Esophagus (tissue), 2 donors: ENCODE measurements at regions not wholly inside any gene's neighbourhood (a gene's known extent, or its start where the extent isn't known, plus 50 kb on each side); places are given as distances from the start of the nearest gene placed in this dataset.

Experiments
- H3K27ac ChIP-seq, 2 donors: one replicate each; pipeline ENCODE4 v1.5.1; 2013; ENCODE audit warnings: low read depth in 2 of 2, mild to moderate bottlenecking in 2 of 2, inconsistent platforms in 1 of 2, low read length in 1 of 2, moderate library complexity in 1 of 2
- H3K27me3 ChIP-seq, 2 donors: one replicate each; pipeline ENCODE4 v1.6.1; 2013; ENCODE audit warnings: low read length in 2 of 2, control low read depth in 1 of 2, mild to moderate bottlenecking in 1 of 2; ENCODE audit not compliant: insufficient read depth in 2 of 2, control insufficient read depth in 1 of 2
- H3K36me3 ChIP-seq, 2 donors: one replicate each; pipeline ENCODE4 v1.6.1; 2013; ENCODE audit warnings: low read length in 1 of 2; ENCODE audit not compliant: control insufficient read depth in 2 of 2, insufficient read depth in 2 of 2
- H3K4me1 ChIP-seq, 2 donors: one replicate each; pipeline ENCODE4 v1.6.1; 2013; ENCODE audit warnings: low read length in 1 of 2; ENCODE audit not compliant: control insufficient read depth in 2 of 2, insufficient read depth in 2 of 2
- H3K4me3 ChIP-seq, 2 donors: one replicate each; pipeline ENCODE4 v1.5.1; 2013; ENCODE audit warnings: low read length in 2 of 2, mild to moderate bottlenecking in 2 of 2, low read depth in 1 of 2, moderate library complexity in 1 of 2
- H3K9me3 ChIP-seq, 2 donors: one replicate each; pipeline ENCODE4 v1.6.1; 2013; ENCODE audit warnings: mild to moderate bottlenecking in 2 of 2, low read depth in 1 of 2, low read length in 1 of 2, moderate library complexity in 1 of 2; ENCODE audit not compliant: control insufficient read depth in 2 of 2, insufficient read depth in 1 of 2
- WGBS, 2 donors: extraction: QIAGEN DNeasy Blood & Tissue Kit; methylation state at CpG; one replicate each; pipeline ENCODE4 v1.1.7; 2013; 5-methylcytosine and 5-hydroxymethylcytosine counted together
- donor health status: healthy with polysubstance abuse.
- donor health status: Bipolar disorder and iron deficiency.

DNA sequence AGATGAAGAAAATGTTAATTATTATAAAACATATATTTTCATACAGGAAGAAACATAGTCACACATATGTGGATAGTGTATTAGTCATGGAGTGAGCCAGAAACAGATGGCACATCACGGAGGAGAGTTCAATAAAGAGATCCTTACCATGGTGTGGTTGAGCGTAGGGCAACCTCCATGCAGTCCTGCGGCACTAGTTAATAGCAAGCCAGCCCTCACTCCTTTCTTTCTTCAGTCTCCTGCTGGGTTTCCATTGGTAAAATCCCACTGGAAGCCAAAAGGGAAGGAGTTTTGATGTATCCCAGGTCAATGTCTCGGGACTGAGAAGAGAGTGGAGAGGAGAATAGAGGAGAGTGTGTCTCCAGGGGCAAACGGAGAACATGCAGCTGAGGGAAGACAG lies 328.1 kb downstream of the NR4A2 start:
- no peaks in the 10 kb centered on the region for H3K4me1 ChIP-seq
- H3K4me3 ChIP-seq, result no peak overlapping the region
- H3K27ac ChIP-seq, result no peak overlapping the region
- no peaks in the 10 kb centered on the region for H3K9me3 ChIP-seq
- WGBS, 2 donors, result 77 to 83% methylated on average over 5 of the region's 5 CpGs
- no peaks in the 10 kb centered on the region for H3K27me3 ChIP-seq
- H3K36me3 ChIP-seq, result no peaks in the 10 kb centered on the region

GRCh38 chr2:156003780-156004179 lies 328.7 kb downstream of the NR4A2 start:
- H3K4me1 ChIP-seq, result no peaks in the 10 kb centered on the region
- WGBS, 2 donors, result 85 to 86% methylated on average over 4 of the region's 4 CpGs
- no peaks in the 10 kb centered on the region for H3K9me3 ChIP-seq
- H3K36me3 ChIP-seq, result no peaks in the 10 kb centered on the region
- no peak overlapping the region for H3K4me3 ChIP-seq
- no peak overlapping the region for H3K27ac ChIP-seq
- no peaks in the 10 kb centered on the region for H3K27me3 ChIP-seq

- Histone ChIP-seq H3K27me3 (no peaks in the 10 kb centered on the region), H3K4me1 (no peaks in the 10 kb centered on the region), H3K4me3 (no peak overlapping the region), H3K36me3 (no peaks in the 10 kb centered on the region), H3K27ac (no peak overlapping the region), H3K9me3 (no peaks in the 10 kb centered on the region)
- WGBS, 2 donors, result 90 to 97% methylated on average over 1 of the region's 1 CpG
Measured at GRCh38 chr2:156001851-156002250, 330.7 kb downstream of the NR4A2 start.

DNA sequence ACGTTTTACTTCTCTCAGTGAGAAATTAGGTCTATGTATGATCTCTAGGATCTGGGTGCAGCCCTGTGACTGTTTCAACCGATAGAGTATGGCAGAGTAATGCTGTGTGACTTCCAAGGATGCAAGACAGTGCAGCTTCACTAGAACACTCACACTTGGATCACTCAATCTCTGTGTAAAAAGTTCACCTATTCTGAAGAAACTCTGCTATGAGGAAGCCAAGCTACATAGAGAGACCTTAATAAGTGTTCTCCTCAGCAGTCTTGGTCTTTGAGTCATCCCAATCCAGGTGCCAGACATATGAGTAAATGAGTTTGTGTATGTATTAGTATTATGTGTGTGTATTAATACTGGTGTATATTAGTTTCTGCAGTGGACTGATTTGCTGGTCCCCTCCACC lies 335.0 kb downstream of the NR4A2 start:
- 68 to 73% methylated on average over 2 of the region's 2 CpGs for WGBS, 2 donors
- H3K4me1 ChIP-seq, result no peaks in the 10 kb centered on the region
- no peaks in the 10 kb centered on the region for H3K27me3 ChIP-seq
- H3K4me3 ChIP-seq, result no peak overlapping the region
- H3K9me3 ChIP-seq, result no peaks in the 10 kb centered on the region
- no peaks in the 10 kb centered on the region for H3K36me3 ChIP-seq
- no peak overlapping the region for H3K27ac ChIP-seq

- Histone ChIP-seq H3K27me3 (no peaks in the 10 kb centered on the region), H3K4me1 (no peaks in the 10 kb centered on the region), H3K9me3 (no peaks in the 10 kb centered on the region), H3K27ac (no peak overlapping the region), H3K36me3 (no peaks in the 10 kb centered on the region), H3K4me3 (no peak overlapping the region)
- 80 to 82% methylated on average over 1 of the region's 1 CpG for WGBS, 2 donors
Measured at GRCh38 chr2:155994315-155994714, 338.2 kb downstream of the NR4A2 start.

GRCh38 chr2:155983845-155984244 lies 348.7 kb downstream of the NR4A2 start:
- 70 to 86% methylated on average over 1 of the region's 1 CpG for WGBS, 2 donors
- no peaks in the 10 kb centered on the region for H3K9me3 ChIP-seq
- no peaks in the 10 kb centered on the region for H3K27me3 ChIP-seq
- H3K27ac ChIP-seq, result no peak overlapping the region
- no peaks in the 10 kb centered on the region for H3K36me3 ChIP-seq
- H3K4me3 ChIP-seq, result no peak overlapping the region
- no peaks in the 10 kb centered on the region for H3K4me1 ChIP-seq

DNA sequence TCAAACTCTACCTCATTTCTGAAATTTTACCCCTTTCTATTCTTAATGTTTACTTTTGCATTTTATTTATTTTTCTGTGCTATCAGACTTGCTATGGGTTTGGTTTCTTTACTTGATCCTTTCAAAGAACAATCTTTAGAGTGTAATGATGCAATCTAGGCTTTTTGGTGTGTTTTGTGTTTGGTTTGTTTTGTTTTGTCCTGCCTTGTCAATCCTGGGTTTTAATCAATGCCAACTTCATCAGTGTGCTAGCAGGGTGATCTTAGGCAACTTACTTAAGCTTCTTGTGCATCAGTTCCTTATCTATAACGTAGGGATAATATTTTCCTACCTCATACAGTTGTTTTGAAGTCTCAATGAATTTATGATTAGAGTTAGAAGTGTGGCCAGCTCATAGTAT lies 350.4 kb downstream of the NR4A2 start:
- no peak overlapping the region for H3K4me3 ChIP-seq
- no peaks in the 10 kb centered on the region for H3K36me3 ChIP-seq
- no peaks in the 10 kb centered on the region for H3K4me1 ChIP-seq
- H3K9me3 ChIP-seq, result no peaks in the 10 kb centered on the region
- H3K27me3 ChIP-seq, result no peaks in the 10 kb centered on the region
- WGBS, 2 donors, result 36 to 51% methylated on average over 1 of the region's 1 CpG
- H3K27ac ChIP-seq, result no peak overlapping the region

DNA sequence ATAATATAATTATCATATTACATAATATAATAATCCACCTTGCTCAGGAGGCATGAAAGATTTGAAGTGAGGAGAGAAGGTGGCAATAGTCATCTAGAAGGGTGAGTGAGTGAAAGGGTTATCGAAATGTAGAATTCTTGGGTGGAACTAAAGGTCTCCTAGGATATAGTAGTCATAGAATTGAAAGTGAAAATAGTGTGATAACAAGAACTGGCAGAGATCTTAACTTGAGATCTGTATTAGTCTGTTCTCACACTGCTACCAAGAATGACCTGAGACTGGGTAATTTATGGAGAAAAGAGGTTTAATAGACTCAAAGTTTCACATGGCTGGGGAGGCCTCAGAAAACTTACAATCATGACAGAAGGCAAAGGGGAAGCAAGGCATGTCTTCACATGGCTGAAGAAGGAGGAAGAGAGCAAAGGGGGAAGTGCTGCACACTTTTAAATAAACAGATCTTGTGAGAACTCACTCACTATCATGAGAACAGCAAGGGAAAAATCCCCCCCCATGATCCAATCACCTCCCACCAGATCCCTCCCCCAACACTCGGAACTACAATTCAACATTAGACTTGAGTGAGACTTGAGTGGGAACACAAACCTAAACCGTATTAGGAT lies 351.5 kb downstream of the NR4A2 start:
- Histone ChIP-seq H3K27ac (no peak overlapping the region), H3K4me1 (no peaks in the 10 kb centered on the region), H3K9me3 (no peaks in the 10 kb centered on the region), H3K4me3 (no peak overlapping the region), H3K27me3 (no peaks in the 10 kb centered on the region), H3K36me3 (no peaks in the 10 kb centered on the region)
- 81 to 84% methylated on average over 3 of the region's 3 CpGs for WGBS, 2 donors

DNA sequence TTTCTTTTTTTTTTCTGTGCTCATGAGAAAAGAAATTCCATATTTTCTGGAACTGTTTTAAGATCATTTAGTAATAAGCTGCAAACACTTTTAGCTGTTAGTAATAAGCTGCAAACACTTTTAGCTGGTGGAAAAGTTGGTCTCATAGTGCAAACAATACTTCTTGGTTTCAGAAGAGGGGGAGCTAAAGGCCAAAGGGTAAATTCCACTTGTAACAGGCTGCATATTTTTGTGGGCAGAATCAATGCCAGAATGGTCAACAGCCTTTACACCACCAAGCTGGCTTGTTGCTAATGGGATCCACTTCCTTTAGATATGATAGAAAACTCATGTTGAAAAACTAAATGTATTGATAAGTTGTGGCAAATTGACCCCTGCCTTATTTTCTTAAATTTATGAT lies 356.8 kb downstream of the NR4A2 start:
- Histone ChIP-seq H3K9me3 (no peaks in the 10 kb centered on the region), H3K27me3 (no peaks in the 10 kb centered on the region), H3K4me1 (no peaks in the 10 kb centered on the region), H3K36me3 (no peaks in the 10 kb centered on the region), H3K4me3 (no peak overlapping the region), H3K27ac (no peak overlapping the region)

DNA sequence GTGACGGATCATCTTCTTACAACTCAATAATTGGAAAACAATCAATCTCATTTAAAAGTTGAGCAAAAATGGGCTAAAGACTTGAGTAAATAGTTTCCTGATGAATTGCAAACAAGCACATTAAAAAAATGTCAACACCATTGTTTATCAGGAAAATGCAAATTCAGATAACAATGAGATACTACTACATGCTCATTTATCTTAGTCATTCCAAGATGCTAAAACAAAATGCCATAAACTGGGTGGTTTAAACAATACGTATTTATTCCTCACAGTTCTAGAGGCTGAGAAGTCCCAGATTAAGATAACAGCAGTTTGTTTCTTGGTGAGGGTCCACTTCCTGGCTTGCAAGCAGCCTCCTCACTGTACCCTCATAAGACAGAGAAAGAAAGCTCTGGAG lies 359.6 kb downstream of the NR4A2 start:
- Histone ChIP-seq H3K4me1 (no peaks in the 10 kb centered on the region), H3K27me3 (no peaks in the 10 kb centered on the region), H3K9me3 (no peaks in the 10 kb centered on the region), H3K36me3 (no peaks in the 10 kb centered on the region), H3K27ac (no peak overlapping the region), H3K4me3 (no peak overlapping the region)
- WGBS, 2 donors, result 39 to 70% methylated on average over 2 of the region's 2 CpGs
